ENCODE measurements at regions not wholly inside any gene's neighbourhood (a gene's known extent, or its start where the extent isn't known, plus 50 kb on each side); places are given as distances from the start of the nearest gene placed in this dataset.
"Not testable (repeated sequence)": the region's sequence is repeated elsewhere in the genome, so short reads cannot be mapped to it uniquely, and the experiment has no call there.

GRCh38 chr2:132307613-132308198 lies 108.9 kb upstream of the GPR39 start:
- in situ Hi-C loops (cut with HindIII; ENCODE audit: low sequenced_read_pairs); DNase-seq (ENCODE audit: low spot score): not testable (repeated sequence)

GRCh38 chr2:132309203-132309602 lies 107.4 kb upstream of the GPR39 start:
- in situ Hi-C loops (cut with HindIII; ENCODE audit: low sequenced_read_pairs); DNase-seq (ENCODE audit: low spot score): not testable (repeated sequence)

GRCh38 chr2:132315546-132315945 lies 101.1 kb upstream of the GPR39 start:
- DNase-seq (ENCODE audit: low spot score); in situ Hi-C loops (cut with HindIII; ENCODE audit: low sequenced_read_pairs): not testable (repeated sequence)

GRCh38 chr2:132317026-132317680 lies 99.5 kb upstream of the GPR39 start:
- DNase-seq (ENCODE audit: low spot score); in situ Hi-C loops (cut with HindIII; ENCODE audit: low sequenced_read_pairs): not testable (repeated sequence)

- in situ Hi-C loops (cut with HindIII; ENCODE audit: low sequenced_read_pairs); DNase-seq (ENCODE audit: low spot score): not testable (repeated sequence)
These were observed 98.1 kb upstream of the GPR39 start for GRCh38 chr2:132318481-132318880.

GRCh38 chr2:132324005-132324404 lies 92.6 kb upstream of the GPR39 start:
- DNase-seq (ENCODE audit: low spot score); in situ Hi-C loops (cut with HindIII; ENCODE audit: low sequenced_read_pairs): not testable (repeated sequence)

- in situ Hi-C loops (cut with HindIII; ENCODE audit: low sequenced_read_pairs); DNase-seq (ENCODE audit: low spot score): not testable (repeated sequence)
These were observed 84.1 kb upstream of the GPR39 start for GRCh38 chr2:132332345-132333033.

GRCh38 chr2:132337135-132337534 lies 79.5 kb upstream of the GPR39 start:
- DNase-seq (ENCODE audit: low spot score); in situ Hi-C loops (cut with HindIII; ENCODE audit: low sequenced_read_pairs): not testable (repeated sequence)

GRCh38 chr2:132337844-132338243 lies 78.8 kb upstream of the GPR39 start:
- in situ Hi-C loops (cut with HindIII; ENCODE audit: low sequenced_read_pairs); DNase-seq (ENCODE audit: low spot score): not testable (repeated sequence)

GRCh38 chr2:132347041-132347780 lies 69.4 kb upstream of the GPR39 start:
- in situ Hi-C loops (cut with HindIII; ENCODE audit: low sequenced_read_pairs), result not testable (repeated sequence)
- DNase-seq (ENCODE audit: low spot score), result peak; percentile 92

- in situ Hi-C loops (cut with HindIII; ENCODE audit: low sequenced_read_pairs), result not testable (repeated sequence)
- peak; percentile 77 for DNase-seq (ENCODE audit: low spot score)
These were observed 67.4 kb upstream of the GPR39 start for GRCh38 chr2:132349092-132349687.

GRCh38 chr2:132351668-132352067 lies 64.9 kb upstream of the GPR39 start:
- in situ Hi-C loops (cut with HindIII; ENCODE audit: low sequenced_read_pairs); DNase-seq (ENCODE audit: low spot score): not testable (repeated sequence)

GRCh38 chr2:132352481-132353001 lies 64.1 kb upstream of the GPR39 start:
- in situ Hi-C loops (cut with HindIII; ENCODE audit: low sequenced_read_pairs), result not testable (repeated sequence)
- DNase-seq (ENCODE audit: low spot score), result peak; percentile 82

- DNase-seq (ENCODE audit: low spot score), result peak; percentile 75
- in situ Hi-C loops (cut with HindIII; ENCODE audit: low sequenced_read_pairs), result not testable (repeated sequence)
These were observed 63.2 kb upstream of the GPR39 start for GRCh38 chr2:132353380-132353779.

- in situ Hi-C loops (cut with HindIII; ENCODE audit: low sequenced_read_pairs); DNase-seq (ENCODE audit: low spot score): not testable (repeated sequence)
These were observed 55.6 kb upstream of the GPR39 start for GRCh38 chr2:132360964-132361363.

GRCh38 chr2:132361498-132361897 lies 55.1 kb upstream of the GPR39 start:
- in situ Hi-C loops (cut with HindIII; ENCODE audit: low sequenced_read_pairs); DNase-seq (ENCODE audit: low spot score): not testable (repeated sequence)

- DNase-seq (ENCODE audit: low spot score); in situ Hi-C loops (cut with HindIII; ENCODE audit: low sequenced_read_pairs): not testable (repeated sequence)
These were observed 53.3 kb upstream of the GPR39 start for GRCh38 chr2:132363352-132363751.

GRCh38 chr2:132365963-132366362 lies 50.6 kb upstream of the GPR39 start:
- DNase-seq (ENCODE audit: low spot score); in situ Hi-C loops (cut with HindIII; ENCODE audit: low sequenced_read_pairs): not testable (repeated sequence)
